Thyroid gland (tissue), 4 donors: ENCODE measurements at regions not wholly inside any gene's neighbourhood (a gene's known extent, or its start where the extent isn't known, plus 50 kb on each side); places are given as distances from the start of the nearest gene placed in this dataset.

Source experiments
- CTCF ChIP-seq, 6 experiments: fragments of 200-600 bp in 3 of 6; fragments of 450-650 bp in 3 of 6; sonication (generic) in 3 of 6; IDR thresholded peaks; one replicate each; pipeline ENCODE4 v1.5.1; 2016 to 2019; ENCODE audit warnings: antibody characterized with exemption in 6 of 6, mild to moderate bottlenecking in 2 of 6, inconsistent platforms in 1 of 6, moderate library complexity in 1 of 6
- POLR2A ChIP-seq, 2 donors: fragments of 450-650 bp; IDR thresholded peaks; one replicate each; pipeline ENCODE4 v1.6.1; 2017; ENCODE audit warnings: antibody characterized with exemption in 2 of 2, mild to moderate bottlenecking in 2 of 2, moderate library complexity in 1 of 2

- no peak for TF ChIP-seq POLR2A (IDR thresholded peaks at IDR 0.05)
- TF ChIP-seq CTCF (IDR thresholded peaks at IDR 0.05): no peak
Observed at GRCh38 chr2:234710587-234710986, 213.7 kb upstream of the ARL4C start.
